ENCODE measurements at regions not wholly inside any gene's neighbourhood (a gene's known extent, or its start where the extent isn't known, plus 50 kb on each side); places are given as distances from the start of the nearest gene placed in this dataset.

GRCh38 chr5:101915554-101915953 is 380.5 kb downstream of the SLCO4C1 start:
- no peak for TF ChIP-seq CTCF (conservative IDR thresholded peaks at IDR 0.05; ENCODE audit: control insufficient read depth, insufficient read depth, low read depth, low read length)
- DNase-seq (ENCODE audit: low read depth), result no peak
- no peak overlapping the region for H3K4me3 ChIP-seq (ENCODE audit: control insufficient read depth, low read depth, low read length)

- no peak overlapping the region for H3K4me3 ChIP-seq (ENCODE audit: control insufficient read depth, low read depth, low read length)
- no peak for TF ChIP-seq CTCF (conservative IDR thresholded peaks at IDR 0.05; ENCODE audit: control insufficient read depth, insufficient read depth, low read depth, low read length)
- DNase-seq (ENCODE audit: low read depth), result no peak
These were observed 391.3 kb downstream of the SLCO4C1 start for GRCh38 chr5:101904736-101905135.

GRCh38 chr5:101897914-101898313 is 398.2 kb downstream of the SLCO4C1 start:
- TF ChIP-seq CTCF (conservative IDR thresholded peaks at IDR 0.05; ENCODE audit: control insufficient read depth, insufficient read depth, low read depth, low read length), result no peak
- DNase-seq (ENCODE audit: low read depth), result no peak
- no peak overlapping the region for H3K4me3 ChIP-seq (ENCODE audit: control insufficient read depth, low read depth, low read length)

- no peak for DNase-seq (ENCODE audit: low read depth)
These were observed 401.1 kb downstream of the SLCO4C1 start for GRCh38 chr5:101894985-101895384.

GRCh38 chr5:101878190-101878589 is 417.9 kb downstream of the SLCO4C1 start:
- no peak for TF ChIP-seq CTCF (conservative IDR thresholded peaks at IDR 0.05; ENCODE audit: control insufficient read depth, insufficient read depth, low read depth, low read length)
- no peak overlapping the region for H3K4me3 ChIP-seq (ENCODE audit: control insufficient read depth, low read depth, low read length)
- no peak for DNase-seq (ENCODE audit: low read depth)

More at GRCh38 chr5:101894985-101895384, 401.1 kb downstream of the SLCO4C1 start:
- TF ChIP-seq CTCF (conservative IDR thresholded peaks at IDR 0.05; ENCODE audit: control insufficient read depth, insufficient read depth, low read depth, low read length), result no peak
- no peak overlapping the region for H3K4me3 ChIP-seq (ENCODE audit: control insufficient read depth, low read depth, low read length)

GRCh38 chr5:101877451-101877850 is 418.6 kb downstream of the SLCO4C1 start:
- no peak overlapping the region for H3K4me3 ChIP-seq (ENCODE audit: control insufficient read depth, low read depth, low read length)
- no peak for TF ChIP-seq CTCF (conservative IDR thresholded peaks at IDR 0.05; ENCODE audit: control insufficient read depth, insufficient read depth, low read depth, low read length)
- DNase-seq (ENCODE audit: low read depth), result no peak

GRCh38 chr5:101866473-101866872 is 429.6 kb downstream of the SLCO4C1 start:
- no peak for TF ChIP-seq CTCF (conservative IDR thresholded peaks at IDR 0.05; ENCODE audit: control insufficient read depth, insufficient read depth, low read depth, low read length)
- DNase-seq (ENCODE audit: low read depth), result no peak
- H3K4me3 ChIP-seq (ENCODE audit: control insufficient read depth, low read depth, low read length), result no peak overlapping the region

Data from fibroblast of mammary gland (primary cell).